Erythroblast (primary cell): ENCODE measurements at regions not wholly inside any gene's neighbourhood (a gene's known extent, or its start where the extent isn't known, plus 50 kb on each side); places are given as distances from the start of the nearest gene placed in this dataset.

Experiments used
- GATA1 ChIP-seq: IDR thresholded peaks from 2 replicates; pipeline ENCODE4 v1.6.1; 2011; ENCODE audit warnings: low read depth, mild to moderate bottlenecking, control low read depth, low read length, moderate library complexity
- POLR2A ChIP-seq: IDR thresholded peaks from 2 replicates; pipeline ENCODE4 v1.6.1; 2011; ENCODE audit warnings: mild to moderate bottlenecking, low read length

DNA sequence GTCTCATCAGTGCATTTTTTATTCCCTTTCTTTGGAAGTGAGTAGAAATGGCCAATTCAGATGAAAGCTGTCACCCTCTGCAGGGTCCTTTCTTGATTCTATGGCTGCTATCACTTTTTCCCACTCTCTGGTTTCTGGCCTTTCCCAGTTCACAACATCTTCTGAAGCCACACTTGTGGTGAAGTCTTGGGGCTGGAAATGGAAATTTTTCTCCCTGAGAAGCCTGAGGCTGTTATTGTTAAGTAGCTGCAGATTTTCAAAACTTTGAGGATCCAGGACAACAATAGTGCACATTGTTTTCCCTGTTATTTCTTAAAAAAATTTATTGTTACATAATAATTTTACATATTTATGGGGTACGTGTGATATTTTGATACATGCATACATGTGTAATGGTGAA lies 250.3 kb upstream of the RASGRP1 start:
- TF ChIP-seq POLR2A (no peak), GATA1 (no peak)
